ENCODE measurements at regions not wholly inside any gene's neighbourhood (a gene's known extent, or its start where the extent isn't known, plus 50 kb on each side); places are given as distances from the start of the nearest gene placed in this dataset.
A peak's percentile ranks its signal among the peaks of the same experiment; 100 is the strongest.

DNA sequence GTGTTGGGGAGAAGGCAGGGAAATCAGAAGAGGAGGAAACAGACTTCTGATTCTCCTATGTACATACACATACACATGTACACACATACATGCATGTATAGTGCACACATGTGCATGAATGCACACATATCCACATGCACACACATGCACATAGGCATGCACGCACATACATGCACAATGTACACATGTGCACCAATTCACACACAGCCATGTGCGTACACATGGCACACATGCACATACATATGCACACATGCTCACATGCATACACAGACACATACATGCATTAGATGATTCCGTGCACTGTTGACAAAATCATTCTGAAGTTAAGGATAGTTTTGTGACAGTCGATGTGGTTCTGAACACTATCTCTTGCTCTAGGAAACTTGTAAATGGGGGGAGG, 214.0 kb upstream of the CDH13 start:
- DNase-seq, result no peak

- DNase-seq, result no peak
Measured at GRCh38 chr16:82405736-82406135, 221.0 kb upstream of the CDH13 start.

GRCh38 chr16:82404586-82405315, 222.0 kb upstream of the CDH13 start:
- no peak for DNase-seq

DNA sequence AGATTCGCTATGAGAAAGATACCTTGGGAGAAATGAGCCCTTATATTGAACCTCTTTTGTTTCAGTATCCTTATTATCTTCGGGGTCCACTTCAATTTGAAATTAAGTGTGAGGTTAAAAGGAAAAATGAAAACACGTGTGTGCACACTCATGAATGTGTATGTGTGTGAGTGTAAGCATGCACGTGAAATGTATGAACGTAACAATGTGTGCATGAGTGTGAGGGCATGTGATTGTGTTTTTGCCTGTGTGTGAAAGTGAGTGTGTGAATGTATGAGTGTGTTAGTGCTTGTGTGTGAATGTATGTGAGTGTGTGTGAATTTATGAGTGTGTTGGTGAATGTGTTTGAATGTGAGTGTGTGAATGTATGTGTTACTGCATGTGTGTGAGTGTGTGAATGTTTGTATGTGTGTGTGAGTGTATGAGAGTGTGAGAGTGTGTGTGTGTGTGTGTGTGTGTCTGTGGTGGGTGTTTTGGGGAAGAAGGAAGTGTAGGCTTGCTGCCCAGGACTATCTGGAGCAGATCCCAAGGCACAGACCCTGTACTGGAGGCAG, 224.0 kb upstream of the CDH13 start:
- DNase-seq, result no peak

- peak in 1 of 56 donors; percentile 4 for DNase-seq
Measured at GRCh38 chr16:82400046-82400445, 226.7 kb upstream of the CDH13 start.

GRCh38 chr16:82396509-82396908, 226.5 kb upstream of the MPHOSPH6 start:
- no peak for DNase-seq

DNA sequence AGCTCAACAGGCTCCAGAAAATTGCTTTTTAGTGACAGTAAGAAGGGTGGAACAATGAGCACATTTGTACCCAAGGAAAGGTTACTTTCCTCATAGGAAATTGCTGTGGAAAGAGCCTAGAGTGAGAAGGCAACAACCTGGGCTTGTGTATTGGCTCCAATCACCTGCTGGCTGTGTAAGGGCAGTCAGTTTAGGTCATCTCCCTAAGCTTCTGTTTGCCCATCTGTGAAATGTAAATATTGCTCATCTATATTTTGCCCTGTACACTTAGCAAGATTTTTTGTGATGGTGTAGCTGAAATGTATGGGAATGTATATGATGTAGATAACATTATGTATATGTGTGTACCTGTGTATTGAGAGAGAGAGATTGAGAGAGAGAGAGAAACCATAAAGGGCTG, 225.2 kb upstream of the MPHOSPH6 start:
- DNase-seq, result no peak

DNA sequence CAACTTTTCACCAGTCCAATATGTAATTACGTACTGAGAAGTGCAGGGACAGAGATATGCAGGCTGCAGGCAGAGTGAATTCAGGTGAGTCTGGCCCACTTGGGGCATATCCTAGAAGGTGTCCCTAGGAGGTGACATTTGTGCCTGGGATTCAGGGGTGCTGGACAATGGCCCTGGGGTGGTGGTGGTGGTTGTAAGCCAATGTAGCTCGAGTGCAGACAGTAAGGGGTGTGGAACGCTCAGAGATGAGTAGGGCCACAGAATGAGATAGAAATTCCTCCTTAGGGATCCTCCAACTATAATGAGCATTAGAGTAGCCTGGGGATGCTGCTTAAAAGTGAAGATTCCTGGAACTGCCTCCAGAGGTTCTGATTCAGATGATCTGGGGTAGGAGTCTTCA, 221.7 kb upstream of the MPHOSPH6 start:
- no peak for DNase-seq

DNA sequence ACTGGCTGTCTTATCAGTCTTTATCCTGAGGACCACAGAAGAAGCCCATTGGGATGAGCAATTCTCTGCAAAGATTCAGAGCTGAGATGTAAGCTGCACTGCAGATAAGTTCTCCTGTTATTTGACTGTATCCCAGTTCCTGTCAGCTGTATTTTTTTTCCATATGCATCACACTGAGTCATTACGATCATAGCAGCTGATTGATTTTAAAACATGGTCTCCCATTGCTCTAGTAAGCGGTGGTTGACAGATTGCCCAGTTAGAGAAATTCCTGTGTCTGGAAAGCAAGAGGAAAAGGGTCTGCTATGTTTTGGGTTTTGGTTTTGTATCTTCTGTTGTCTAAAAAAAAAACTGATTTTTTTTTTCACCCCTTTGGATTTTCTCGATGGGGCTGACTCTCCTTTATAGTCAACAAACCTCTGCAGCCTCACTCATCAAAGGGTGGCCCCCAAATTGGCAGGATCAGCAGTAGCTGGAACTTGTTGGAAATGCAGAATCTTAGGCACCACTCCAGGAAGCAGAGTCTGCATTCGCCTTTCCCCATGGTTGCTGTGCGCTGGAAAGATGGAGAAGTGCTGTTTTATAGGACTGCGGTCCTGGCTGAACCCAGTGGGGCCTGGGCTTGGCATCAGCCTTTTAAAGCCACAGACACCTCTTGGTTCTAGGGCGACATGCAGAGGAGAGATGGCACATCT, 220.1 kb upstream of the MPHOSPH6 start:
- peak in 2 of 56 donors; percentile 3 to 9 for DNase-seq

GRCh38 chr16:82386761-82387160, 216.7 kb upstream of the MPHOSPH6 start:
- DNase-seq, result no peak

- DNase-seq, result no peak
Measured at GRCh38 chr16:82384949-82385348, 214.9 kb upstream of the MPHOSPH6 start.

GRCh38 chr16:82384017-82384416, 214.0 kb upstream of the MPHOSPH6 start:
- DNase-seq, result no peak

DNA sequence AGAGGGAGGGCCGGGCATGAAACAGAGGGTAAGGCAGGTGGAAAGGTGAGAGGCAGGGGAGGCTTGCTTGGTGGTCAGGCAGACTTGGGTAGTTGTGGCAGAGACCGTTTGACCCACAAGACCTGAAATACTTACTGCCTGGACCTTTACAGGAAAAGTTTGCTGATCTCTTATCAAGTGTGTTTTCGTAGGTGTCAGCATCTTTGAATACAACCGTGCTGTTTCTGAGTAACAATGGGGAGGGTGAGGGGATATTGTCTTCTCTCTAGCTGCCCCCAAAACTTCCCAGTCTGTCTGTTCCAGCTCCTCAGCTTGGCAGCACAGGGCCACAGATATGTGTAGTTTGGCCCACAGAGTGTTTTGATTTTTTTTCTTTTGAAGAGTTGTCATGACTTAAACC, 212.5 kb upstream of the MPHOSPH6 start:
- DNase-seq, result no peak

- DNase-seq, result no peak
Measured at GRCh38 chr16:82379551-82379950, 209.5 kb upstream of the MPHOSPH6 start.

GRCh38 chr16:82373976-82374375, 204.0 kb upstream of the MPHOSPH6 start:
- no peak for DNase-seq

GRCh38 chr16:82370282-82370681, 200.3 kb upstream of the MPHOSPH6 start:
- no peak for DNase-seq

- peak in 40 of 56 donors; percentile 2 to 67 (median 28) for DNase-seq
Measured at GRCh38 chr16:82368041-82368440, 198.0 kb upstream of the MPHOSPH6 start.

- DNase-seq, result no peak
Measured at GRCh38 chr16:82366462-82366861, 196.4 kb upstream of the MPHOSPH6 start.

- DNase-seq, result no peak
Measured at GRCh38 chr16:82364690-82365089, 194.7 kb upstream of the MPHOSPH6 start.

DNA sequence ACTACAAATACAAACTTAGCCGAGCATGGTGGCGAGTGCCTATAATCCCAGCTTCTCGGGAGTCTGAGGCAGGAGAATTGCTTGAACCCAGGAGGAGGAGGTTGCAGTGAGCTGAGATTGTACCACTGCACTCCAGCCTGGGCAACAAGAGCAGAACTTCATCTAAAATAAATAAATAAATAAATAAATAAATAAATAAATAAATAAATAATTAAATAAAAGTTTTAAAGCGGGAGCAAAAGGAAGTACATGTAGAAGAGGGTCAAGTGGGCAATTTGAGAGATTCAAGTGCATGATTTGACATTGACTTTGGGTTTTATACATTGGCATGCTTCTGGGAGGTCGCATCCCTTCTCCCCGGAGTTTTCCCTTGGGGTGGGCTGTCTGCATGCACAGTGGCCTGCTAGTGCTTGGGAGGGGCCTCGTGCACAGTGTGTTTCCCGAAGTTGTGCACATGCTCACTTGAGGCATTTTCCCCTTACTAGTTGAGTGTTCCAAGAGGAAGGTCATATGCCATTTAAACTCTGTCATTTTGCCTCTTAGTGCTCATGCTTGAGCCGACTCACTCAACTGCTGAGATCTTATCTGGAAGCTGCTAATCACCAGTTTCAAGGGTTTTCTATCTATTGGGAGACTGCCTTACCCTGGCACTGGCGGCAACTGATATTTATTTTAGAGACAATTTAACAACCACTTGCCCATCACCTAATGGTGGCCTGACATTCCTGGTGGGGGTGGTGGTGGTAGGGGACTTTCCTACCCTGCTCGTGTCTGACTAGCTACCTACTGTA, 193.2 kb upstream of the MPHOSPH6 start:
- no peak for DNase-seq

DNA sequence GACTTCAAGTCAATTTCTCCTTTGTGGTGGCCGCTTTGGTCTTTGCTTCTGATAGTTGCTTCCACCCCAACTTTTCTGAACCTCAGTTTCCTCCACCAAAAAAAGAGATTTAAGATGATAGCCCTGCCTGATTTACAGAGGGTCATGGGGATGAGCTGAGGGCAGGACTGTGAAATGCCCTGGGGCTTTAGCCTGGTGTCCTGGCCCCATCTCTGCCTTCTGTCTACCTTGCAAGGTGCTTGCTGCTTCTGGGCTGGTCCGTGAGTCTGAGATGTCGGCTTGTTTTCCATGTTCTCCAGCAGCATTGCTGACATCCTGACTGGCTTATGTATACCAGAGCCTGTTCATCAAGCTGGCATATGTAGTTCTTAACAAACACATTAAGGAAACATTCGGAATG, 191.9 kb upstream of the MPHOSPH6 start:
- no peak for DNase-seq

Measured in amygdala (tissue), 56 donors.